Nephron progenitor cell (in vitro differentiated cells): ENCODE measurements at regions not wholly inside any gene's neighbourhood (a gene's known extent, or its start where the extent isn't known, plus 50 kb on each side); places are given as distances from the start of the nearest gene placed in this dataset.

Source experiments
- DNase-seq: peaks from one replicate; pipeline ENCODE4 v3.0.0; 2021
- H3K27ac Mint-ChIP-seq: 2 replicates; pipeline ENCODE4 v1.8.0; 2021; ENCODE audit warnings: mild to moderate bottlenecking, moderate library complexity, mixed read lengths
- H3K27me3 Mint-ChIP-seq: 2 replicates; pipeline ENCODE4 v1.8.0; 2021; ENCODE audit warnings: mild to moderate bottlenecking, low read depth, mixed read lengths; ENCODE audit not compliant: poor library complexity
- H3K36me3 Mint-ChIP-seq: 2 replicates; pipeline ENCODE4 v1.8.0; 2021; ENCODE audit warnings: low read depth, mixed read lengths
- H3K4me1 Mint-ChIP-seq: 2 replicates; pipeline ENCODE4 v1.8.0; 2021; ENCODE audit warnings: mixed read lengths
- H3K4me3 Mint-ChIP-seq: 2 replicates; pipeline ENCODE4 v1.8.0; 2021; ENCODE audit warnings: mild to moderate bottlenecking, moderate library complexity, mixed read lengths
- H3K9me3 Mint-ChIP-seq: 2 replicates; pipeline ENCODE4 v1.8.0; 2021; ENCODE audit warnings: mild to moderate bottlenecking, moderate library complexity, mixed read lengths
- TF ChIP-seq, protein P1 (sequence below): fragments of 200-600 bp; sonication (generic); IDR thresholded peaks from 2 replicates; pipeline ENCODE4 v1.5.0; 2021; ENCODE audit warnings: antibody characterized with exemption

DNA sequence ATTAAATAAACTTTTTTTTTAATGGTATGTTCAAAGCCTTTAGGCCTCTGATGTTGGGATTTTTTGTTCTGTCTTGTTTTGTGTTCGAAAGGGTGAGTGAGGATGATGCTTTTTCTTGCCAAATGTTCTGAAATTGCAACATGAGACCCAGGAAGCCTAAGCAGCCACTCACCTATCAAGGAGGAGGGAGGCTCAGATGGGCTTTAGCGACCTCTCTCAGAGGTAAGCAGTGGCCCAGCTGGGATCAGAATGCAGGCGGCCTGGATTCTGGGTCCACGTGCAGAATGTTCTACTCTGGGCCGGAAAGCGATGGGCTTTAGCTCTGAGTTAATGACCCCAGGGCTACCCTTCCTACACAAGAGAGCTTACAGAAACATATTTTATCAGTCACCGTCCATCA is 386.6 kb downstream of the SOX9 start:
- peaks cover 12% of the 10 kb centered on the region for H3K36me3 Mint-ChIP-seq
- H3K9me3 Mint-ChIP-seq = peaks cover 8% of the 10 kb centered on the region
- no peak for DNase-seq
- TF ChIP-seq, protein P1, sequence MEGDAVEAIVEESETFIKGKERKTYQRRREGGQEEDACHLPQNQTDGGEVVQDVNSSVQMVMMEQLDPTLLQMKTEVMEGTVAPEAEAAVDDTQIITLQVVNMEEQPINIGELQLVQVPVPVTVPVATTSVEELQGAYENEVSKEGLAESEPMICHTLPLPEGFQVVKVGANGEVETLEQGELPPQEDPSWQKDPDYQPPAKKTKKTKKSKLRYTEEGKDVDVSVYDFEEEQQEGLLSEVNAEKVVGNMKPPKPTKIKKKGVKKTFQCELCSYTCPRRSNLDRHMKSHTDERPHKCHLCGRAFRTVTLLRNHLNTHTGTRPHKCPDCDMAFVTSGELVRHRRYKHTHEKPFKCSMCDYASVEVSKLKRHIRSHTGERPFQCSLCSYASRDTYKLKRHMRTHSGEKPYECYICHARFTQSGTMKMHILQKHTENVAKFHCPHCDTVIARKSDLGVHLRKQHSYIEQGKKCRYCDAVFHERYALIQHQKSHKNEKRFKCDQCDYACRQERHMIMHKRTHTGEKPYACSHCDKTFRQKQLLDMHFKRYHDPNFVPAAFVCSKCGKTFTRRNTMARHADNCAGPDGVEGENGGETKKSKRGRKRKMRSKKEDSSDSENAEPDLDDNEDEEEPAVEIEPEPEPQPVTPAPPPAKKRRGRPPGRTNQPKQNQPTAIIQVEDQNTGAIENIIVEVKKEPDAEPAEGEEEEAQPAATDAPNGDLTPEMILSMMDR = no peak
- H3K27ac Mint-ChIP-seq = no peak overlapping the region
- peaks cover 55% of the 10 kb centered on the region for H3K4me1 Mint-ChIP-seq
- peaks cover 25% of the 10 kb centered on the region for H3K27me3 Mint-ChIP-seq
- H3K4me3 Mint-ChIP-seq = no peak overlapping the region

DNA sequence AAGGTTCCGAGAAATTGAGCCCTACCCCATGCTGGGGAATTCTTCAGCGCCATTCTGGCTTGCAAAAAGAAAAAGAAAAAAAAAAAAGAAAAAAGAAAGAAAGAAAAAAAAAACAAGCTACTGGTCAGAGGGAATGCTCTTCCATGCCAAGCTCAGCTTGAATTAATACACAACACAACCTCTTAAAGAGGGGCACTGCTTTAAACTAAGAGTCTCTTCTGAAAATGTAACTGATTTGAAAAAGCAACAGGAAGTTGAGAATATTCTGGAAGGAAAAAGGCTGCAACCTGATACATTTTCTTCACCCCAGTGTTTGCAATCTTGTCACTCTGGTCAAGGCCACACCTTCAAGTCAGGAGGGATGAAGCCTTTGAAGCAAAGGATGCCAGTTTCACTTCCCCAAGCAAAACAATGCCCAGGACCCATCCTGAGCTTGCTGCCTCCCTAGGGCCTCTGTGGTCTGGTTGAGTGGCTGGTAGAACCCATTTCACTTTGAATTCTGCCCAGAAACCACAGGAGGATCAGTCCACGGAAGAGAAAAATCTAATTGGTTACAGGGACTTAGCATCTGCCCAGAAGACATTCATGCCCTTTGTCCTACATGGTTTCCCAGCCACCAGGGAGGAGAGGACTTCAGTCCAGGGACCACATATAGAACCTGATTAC is 389.7 kb downstream of the SOX9 start:
- TF ChIP-seq, protein P1 = no peak
- Mint-ChIP-seq H3K27me3 (peaks cover 19% of the 10 kb centered on the region), H3K4me1 (peaks cover 63% of the 10 kb centered on the region), H3K36me3 (peaks cover 5% of the 10 kb centered on the region), H3K9me3 (peaks cover under 1% of the 10 kb centered on the region), H3K27ac (peak overlapping the region; percentile 45), H3K4me3 (no peak overlapping the region)
- DNase-seq = no peak

DNA sequence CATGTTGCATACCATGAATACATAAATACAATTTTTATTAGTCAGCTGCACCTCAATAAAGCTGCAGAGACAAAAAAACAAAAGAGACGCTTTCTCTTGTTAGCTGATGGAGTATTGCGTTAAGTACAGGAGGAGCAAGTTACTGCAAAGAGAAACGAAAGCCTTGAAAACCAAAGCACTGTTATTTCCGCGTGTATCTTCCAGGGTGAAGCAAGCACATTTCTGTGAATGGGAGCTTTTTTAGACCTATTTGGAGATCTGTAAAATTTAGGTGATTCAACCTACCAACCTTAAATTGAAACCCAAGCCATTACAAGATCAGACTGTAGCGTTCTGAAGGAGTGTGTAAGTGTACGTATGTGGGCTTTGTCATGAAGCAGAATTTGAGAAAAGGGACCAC is 390.4 kb downstream of the SOX9 start:
- DNase-seq = no peak
- TF ChIP-seq, protein P1 = no peak
- no peaks in the 10 kb centered on the region for H3K9me3 Mint-ChIP-seq
- no peak overlapping the region for H3K4me3 Mint-ChIP-seq
- peaks cover 20% of the 10 kb centered on the region for H3K27me3 Mint-ChIP-seq
- no peaks in the 10 kb centered on the region for H3K36me3 Mint-ChIP-seq
- peaks cover 71% of the 10 kb centered on the region for H3K4me1 Mint-ChIP-seq
- H3K27ac Mint-ChIP-seq = peak overlapping the region; percentile 40

DNA sequence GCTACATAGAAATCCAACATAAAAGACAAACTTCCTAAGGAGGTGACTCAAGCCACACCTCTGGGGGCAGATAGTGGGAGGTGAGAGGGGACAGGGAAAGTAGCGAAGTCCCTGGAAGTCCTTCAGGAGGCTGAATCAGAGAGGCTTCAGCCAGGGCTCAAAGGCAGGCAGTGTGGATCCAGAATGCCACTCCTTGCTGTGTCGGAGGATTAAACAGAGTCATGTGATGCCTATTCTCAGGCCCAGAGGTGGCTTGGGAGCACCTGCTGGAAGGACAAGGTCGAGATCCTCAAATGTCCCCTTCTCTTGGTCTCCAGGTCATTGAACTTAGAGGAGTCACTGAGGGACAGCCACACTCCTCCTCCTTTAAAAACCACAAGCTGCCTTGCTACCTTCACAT is 391.1 kb downstream of the SOX9 start:
- Mint-ChIP-seq H3K4me1 (peaks cover 71% of the 10 kb centered on the region), H3K4me3 (no peak overlapping the region), H3K9me3 (no peaks in the 10 kb centered on the region), H3K27ac (no peak overlapping the region), H3K27me3 (peaks cover 20% of the 10 kb centered on the region), H3K36me3 (no peaks in the 10 kb centered on the region)
- TF ChIP-seq, protein P1 = no peak
- no peak for DNase-seq

DNA sequence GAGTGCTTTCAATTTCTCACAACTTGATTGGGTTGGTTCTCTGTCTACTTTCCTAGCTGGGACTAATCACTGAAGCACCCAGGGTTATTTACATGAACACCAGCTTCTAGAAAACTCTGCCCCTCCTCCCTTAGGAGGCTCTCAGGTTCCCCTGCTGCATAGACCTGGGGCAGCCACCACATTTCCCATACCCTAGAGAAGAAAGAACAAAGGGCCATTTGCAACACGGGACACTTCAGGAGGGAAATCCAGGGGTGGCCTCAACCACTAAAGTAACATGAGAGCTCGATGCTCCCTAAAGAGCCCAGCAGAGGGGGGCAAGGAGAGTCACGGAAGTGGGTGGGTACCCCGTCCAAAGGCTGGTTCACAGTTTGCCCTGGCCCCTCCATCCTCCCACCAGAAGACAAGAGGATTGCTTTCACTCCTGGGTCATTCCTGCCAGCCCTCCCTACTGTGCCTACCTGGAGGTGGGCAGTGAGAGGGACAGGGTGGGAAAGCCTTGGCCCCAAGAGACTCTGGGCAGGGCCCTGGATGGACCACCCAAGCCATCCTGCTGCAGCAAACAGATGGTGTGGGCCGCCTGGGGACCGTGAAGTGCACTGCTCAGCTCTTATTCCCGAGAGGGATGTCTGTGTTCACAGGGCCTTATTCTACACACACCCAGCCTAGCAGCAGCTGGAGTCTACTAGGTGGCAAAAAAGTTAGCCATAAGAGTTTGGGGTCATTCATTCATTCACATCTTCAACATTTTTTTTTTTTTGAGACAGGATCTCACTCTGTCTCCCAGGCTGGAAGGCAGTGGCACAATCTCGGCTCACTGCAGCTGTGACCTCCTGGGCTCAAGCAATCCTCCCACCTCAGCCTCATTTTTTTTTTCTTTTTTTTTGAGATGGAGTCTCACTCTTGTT is 392.1 kb downstream of the SOX9 start:
- no peak overlapping the region for H3K4me3 Mint-ChIP-seq
- TF ChIP-seq, protein P1 = no peak
- peaks cover 15% of the 10 kb centered on the region for H3K27me3 Mint-ChIP-seq
- H3K27ac Mint-ChIP-seq = no peak overlapping the region
- no peaks in the 10 kb centered on the region for H3K9me3 Mint-ChIP-seq
- peaks cover 71% of the 10 kb centered on the region for H3K4me1 Mint-ChIP-seq
- DNase-seq = no peak
- H3K36me3 Mint-ChIP-seq = no peaks in the 10 kb centered on the region
